SIG-M5 treated with dmso at 0.1 percent for 504 hours (cell line): ENCODE measurements at regions not wholly inside any gene's neighbourhood (a gene's known extent, or its start where the extent isn't known, plus 50 kb on each side); places are given as distances from the start of the nearest gene placed in this dataset.

ENCODE experiments used
- DNase-seq: peaks from one replicate; lab custom pipeline; 2025; ENCODE audit not compliant: unreplicated experiment; lab: John Stamatoyannopoulos, UW

- DNase-seq = no peak
Observed at GRCh38 chr4:35900286-35901243, 343.7 kb downstream of the ARAP2 start.

GRCh38 chr4:35912174-35912573, 332.1 kb downstream of the ARAP2 start:
- no peak for DNase-seq

- no peak for DNase-seq
Observed at GRCh38 chr4:35918491-35918977, 325.8 kb downstream of the ARAP2 start.

DNA sequence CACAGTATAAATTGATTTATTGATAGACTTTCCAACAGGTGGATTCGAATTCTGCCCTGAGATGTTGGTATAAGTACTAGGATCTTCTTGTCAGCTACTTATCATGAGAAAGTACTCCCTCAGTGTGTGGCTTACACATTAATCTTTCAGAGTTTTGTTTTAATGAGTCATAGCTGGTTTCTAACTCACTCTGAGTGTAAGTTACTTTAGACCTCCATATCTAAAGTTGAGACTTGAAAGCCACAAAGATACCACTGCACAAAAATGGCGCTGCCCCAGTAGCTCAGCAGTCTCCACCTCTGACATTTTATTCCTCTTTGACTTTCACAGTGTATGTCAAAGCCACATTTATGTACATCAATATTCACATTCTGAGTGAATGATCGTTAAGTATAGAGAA, 318.5 kb downstream of the ARAP2 start:
- no peak for DNase-seq

GRCh38 chr4:35926788-35927187, 317.5 kb downstream of the ARAP2 start:
- no peak for DNase-seq

DNA sequence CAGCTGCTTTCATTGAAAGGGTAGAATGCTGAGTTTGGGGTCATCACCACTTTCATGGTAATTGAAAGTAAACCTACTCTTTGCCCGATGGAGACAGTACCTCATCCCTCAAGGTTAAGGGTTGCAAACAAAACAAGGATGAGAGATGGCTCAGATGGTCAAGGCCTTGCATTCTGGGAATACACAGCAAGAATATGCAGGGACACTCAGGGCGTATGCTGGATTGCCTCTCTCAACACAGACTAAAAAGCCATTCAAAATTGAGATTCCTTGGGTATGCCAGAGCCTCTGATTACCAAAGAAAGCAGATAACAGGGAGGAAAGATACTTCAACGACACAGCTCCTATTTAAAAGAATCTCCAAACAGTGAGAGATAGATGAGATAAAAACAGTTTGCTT, 310.4 kb downstream of the ARAP2 start:
- DNase-seq = no peak

DNA sequence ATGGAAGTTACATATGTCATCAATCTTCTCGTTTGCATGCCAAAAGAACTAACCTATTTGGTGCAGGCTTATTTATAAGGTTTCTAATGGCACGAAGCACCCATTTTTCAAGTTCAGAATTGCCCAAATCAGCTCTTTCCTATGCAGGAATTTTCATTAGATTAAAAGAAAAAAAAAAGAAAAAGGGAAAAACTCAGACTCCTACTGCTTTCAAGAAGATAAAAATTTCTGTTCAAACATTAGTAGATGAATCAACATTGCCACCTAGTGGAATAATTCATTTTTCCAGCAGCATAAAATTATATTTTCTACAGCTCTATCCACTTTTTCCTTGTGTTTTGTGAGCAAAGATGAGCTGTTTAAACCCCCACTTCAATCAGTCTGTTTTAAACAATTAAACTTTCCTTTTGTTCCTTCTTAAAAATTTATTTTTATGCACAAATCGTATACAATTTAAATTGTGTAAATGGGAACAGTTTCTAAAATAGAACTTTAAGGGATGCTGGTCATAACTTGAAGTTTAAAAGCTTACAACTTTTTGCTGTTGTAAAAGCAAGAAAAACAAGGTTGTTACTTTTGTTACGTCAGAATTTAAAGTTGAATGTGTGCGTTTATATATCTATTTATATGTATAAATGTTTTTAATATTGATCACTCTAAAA, 309.9 kb downstream of the ARAP2 start:
- peak; percentile 26 for DNase-seq

DNA sequence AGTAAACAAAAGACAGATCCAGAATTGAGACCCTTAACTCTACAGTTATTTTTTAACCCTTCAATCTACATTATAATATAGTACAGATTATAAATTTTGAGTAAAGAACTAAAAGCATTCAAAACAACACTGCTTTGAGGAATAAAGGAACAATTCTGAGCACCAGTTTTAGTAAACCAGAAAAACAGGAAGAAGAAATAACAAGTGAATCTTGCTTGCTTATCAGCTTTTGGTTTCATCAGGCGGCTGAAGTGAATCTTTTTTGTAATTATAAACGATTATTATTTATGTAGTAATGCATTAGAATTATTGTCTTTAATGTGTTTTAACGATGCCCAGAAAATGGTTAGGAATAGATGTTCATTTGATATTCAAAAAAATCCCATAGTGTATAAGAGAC, 305.4 kb downstream of the ARAP2 start:
- no peak for DNase-seq

- no peak for DNase-seq
Observed at GRCh38 chr4:35939751-35940150, 304.6 kb downstream of the ARAP2 start.

- DNase-seq = no peak
Observed at GRCh38 chr4:35942092-35942491, 302.2 kb downstream of the ARAP2 start.

DNA sequence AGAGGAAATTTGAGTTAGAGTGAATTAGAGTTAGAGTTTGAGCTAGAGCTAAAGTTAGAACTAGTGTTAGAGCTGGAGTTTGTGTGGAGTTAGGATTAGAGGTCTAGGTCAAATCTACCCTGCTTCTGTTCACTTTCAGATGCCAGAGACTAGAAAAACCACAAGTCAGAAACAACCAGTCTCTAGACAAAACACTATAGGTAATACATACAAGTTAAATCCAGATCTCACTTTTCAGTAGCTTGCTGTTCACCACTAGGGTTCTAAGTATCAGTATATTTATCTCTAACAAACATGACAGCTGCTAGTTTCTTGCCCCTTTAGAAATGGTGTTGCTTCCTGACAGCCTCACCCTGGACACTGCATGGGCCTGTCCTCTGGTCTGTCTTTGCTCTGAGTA, 300.7 kb downstream of the ARAP2 start:
- DNase-seq = no peak

DNA sequence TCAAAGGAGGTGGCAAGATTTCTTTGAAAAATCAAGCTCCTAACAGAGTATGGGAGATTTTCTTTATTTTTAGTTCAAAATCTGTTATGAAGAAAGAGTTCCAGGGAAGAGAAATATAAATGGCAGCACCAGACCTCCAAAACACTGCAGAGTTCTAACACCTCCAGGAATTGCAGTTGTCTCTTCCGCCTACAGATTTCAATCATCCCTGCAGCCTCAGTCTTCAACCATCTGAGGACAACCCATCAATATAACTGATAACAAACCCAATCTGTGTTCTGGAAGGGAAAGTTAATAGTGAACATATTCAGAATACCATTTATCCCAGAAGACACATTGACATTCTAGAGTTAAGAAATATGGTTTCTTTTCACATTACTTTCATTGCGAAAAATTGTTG, 296.1 kb downstream of the ARAP2 start:
- DNase-seq = no peak

DNA sequence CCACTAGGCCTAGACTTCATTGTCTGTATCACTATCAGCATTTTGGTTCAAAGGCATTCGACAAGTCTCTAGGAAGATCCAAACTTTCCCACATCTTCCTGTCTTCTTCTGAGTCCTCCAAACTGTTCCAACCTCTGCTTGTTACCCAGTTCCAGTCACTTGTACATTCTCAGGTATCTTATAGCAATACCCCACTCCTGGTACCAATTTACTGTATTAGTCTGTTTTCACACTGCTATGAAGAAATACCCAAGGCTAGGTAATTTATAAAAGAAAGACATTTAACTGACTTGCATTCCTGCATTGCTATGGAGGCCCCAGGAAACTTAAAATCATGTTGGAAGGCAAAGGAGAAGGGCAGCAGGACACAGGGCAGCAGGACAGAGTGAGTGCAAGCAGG, 293.9 kb downstream of the ARAP2 start:
- DNase-seq = no peak

GRCh38 chr4:35952751-35953150, 291.6 kb downstream of the ARAP2 start:
- no peak for DNase-seq

DNA sequence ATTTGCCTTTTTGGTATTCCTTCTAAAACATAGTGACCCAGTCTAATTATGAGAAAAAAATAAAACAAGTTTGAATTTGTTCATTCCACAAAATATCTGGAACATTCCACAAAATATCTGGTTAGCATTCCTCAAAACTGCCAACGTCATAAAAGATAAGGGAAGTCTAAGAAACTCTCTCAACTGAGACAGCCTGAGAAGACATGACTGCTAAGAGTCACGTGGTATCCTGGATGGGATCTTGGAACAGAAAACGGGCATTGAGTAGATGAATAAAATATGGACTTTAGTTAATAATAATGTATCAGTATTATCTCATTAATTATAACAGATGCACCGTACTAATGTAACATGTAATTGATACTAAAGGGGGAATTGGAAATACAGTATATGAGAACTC, 280.9 kb downstream of the ARAP2 start:
- DNase-seq = no peak

- DNase-seq = no peak
Observed at GRCh38 chr4:35963974-35964515, 280.3 kb downstream of the ARAP2 start.

- DNase-seq = no peak
Observed at GRCh38 chr4:35965300-35965699, 279.0 kb downstream of the ARAP2 start.

- no peak for DNase-seq
Observed at GRCh38 chr4:35966566-35966965, 277.7 kb downstream of the ARAP2 start.

GRCh38 chr4:35970366-35970960, 273.9 kb downstream of the ARAP2 start:
- no peak for DNase-seq

DNA sequence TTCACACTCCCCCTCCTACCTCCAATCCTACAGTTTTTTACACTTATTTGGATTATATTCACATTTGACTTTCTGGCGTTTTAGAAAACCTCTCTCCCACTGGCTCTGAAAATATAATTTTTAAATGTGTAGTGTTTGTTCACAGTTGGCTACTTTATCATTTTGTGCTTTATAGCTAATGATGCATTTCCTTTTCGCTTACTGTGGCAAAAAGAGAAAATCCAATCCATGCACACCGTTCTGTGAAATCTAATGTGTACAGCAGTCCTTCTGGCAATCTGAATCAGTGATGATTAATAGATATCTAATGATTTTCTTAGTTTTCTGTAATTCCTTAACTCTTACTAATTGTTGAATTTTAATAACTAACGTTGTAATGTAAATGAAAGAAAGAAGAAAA, 271.5 kb downstream of the ARAP2 start:
- no peak for DNase-seq

DNA sequence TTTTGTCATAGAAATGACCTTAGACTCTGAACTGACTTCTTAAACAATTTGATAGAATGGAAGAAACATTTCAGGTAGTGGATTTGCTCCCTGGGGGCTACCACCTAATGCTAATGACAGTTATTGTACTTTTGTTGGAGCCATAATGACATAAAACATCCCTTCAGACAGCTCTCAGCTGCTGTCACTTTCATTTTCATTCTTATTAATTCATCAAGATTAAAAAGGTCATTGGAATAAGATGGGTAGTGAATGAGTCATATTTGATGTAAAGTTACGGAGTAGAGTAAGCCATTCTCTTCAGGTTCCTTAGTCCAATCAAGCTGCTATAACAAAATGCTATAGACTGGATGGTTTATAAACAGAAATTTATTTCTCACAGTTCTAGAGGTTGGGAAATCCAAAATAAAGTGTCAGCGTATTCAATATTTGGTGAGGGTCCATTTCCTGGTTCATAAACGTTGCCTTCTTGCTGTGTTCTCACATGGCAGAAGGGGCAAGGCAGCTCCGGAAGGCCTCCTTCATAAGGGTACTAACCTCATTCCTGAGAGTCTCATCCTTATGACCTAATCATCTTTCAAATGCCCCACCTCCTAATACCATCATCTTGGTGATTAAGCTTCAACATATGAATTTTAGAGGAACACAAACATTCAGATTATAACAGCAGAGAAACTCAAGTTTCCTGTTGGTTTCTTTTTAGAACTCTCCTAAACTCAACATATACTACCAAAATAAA, 268.5 kb downstream of the ARAP2 start:
- no peak for DNase-seq
